Renal cortical epithelial cell (primary cell): ENCODE measurements at regions not wholly inside any gene's neighbourhood (a gene's known extent, or its start where the extent isn't known, plus 50 kb on each side); places are given as distances from the start of the nearest gene placed in this dataset.
"Not testable (repeated sequence)": the region's sequence is repeated elsewhere in the genome, so short reads cannot be mapped to it uniquely, and the experiment has no call there.

Experiments
- DNase-seq: peaks from one replicate; pipeline ENCODE4 v3.0.0-alpha.2; 2011; ENCODE audit warnings: low read depth

GRCh38 chr7:11221984-11222383 is 248.3 kb downstream of the PHF14 start:
- DNase-seq = no peak

GRCh38 chr7:11224535-11224934 is 250.9 kb downstream of the PHF14 start:
- no peak for DNase-seq

GRCh38 chr7:11228515-11228914 is 254.8 kb downstream of the PHF14 start:
- peak; percentile 25 for DNase-seq

GRCh38 chr7:11231190-11231589 is 257.5 kb downstream of the PHF14 start:
- DNase-seq = no peak

GRCh38 chr7:11232462-11232861 is 258.8 kb downstream of the PHF14 start:
- DNase-seq = no peak

- no peak for DNase-seq
Observed at GRCh38 chr7:11233871-11234270, 260.2 kb downstream of the PHF14 start.

GRCh38 chr7:11235491-11235890 is 261.8 kb downstream of the PHF14 start:
- no peak for DNase-seq

- DNase-seq = no peak
Observed at GRCh38 chr7:11236680-11237079, 263.0 kb downstream of the PHF14 start.

- peak; percentile 16 for DNase-seq
Observed at GRCh38 chr7:11237742-11238141, 264.1 kb downstream of the PHF14 start.

- no peak for DNase-seq
Observed at GRCh38 chr7:11239316-11239715, 265.6 kb downstream of the PHF14 start.

- DNase-seq = no peak
Observed at GRCh38 chr7:11243739-11244138, 270.1 kb downstream of the PHF14 start.

GRCh38 chr7:11244149-11244548 is 270.5 kb downstream of the PHF14 start:
- DNase-seq = no peak

- no peak for DNase-seq
Observed at GRCh38 chr7:11247545-11247944, 273.9 kb downstream of the PHF14 start.

- no peak for DNase-seq
Observed at GRCh38 chr7:11251436-11251835, 277.8 kb downstream of the PHF14 start.

- DNase-seq = no peak
Observed at GRCh38 chr7:11252011-11252607, 278.4 kb downstream of the PHF14 start.

GRCh38 chr7:11252705-11253272 is 279.1 kb downstream of the PHF14 start:
- no peak for DNase-seq

GRCh38 chr7:11256501-11256900 is 282.8 kb downstream of the PHF14 start:
- no peak for DNase-seq

- DNase-seq = peak; percentile 78
Observed at GRCh38 chr7:11261470-11261869, 287.8 kb downstream of the PHF14 start.

- DNase-seq = no peak
Observed at GRCh38 chr7:11266101-11266500, 292.4 kb downstream of the PHF14 start.

- DNase-seq = no peak
Observed at GRCh38 chr7:11272352-11272751, 298.7 kb downstream of the PHF14 start.

- DNase-seq = no peak
Observed at GRCh38 chr7:11274074-11274473, 300.4 kb downstream of the PHF14 start.

GRCh38 chr7:11281953-11282352 is 308.3 kb downstream of the PHF14 start:
- DNase-seq = no peak

- not testable (repeated sequence) for DNase-seq
Observed at GRCh38 chr7:11283584-11283983, 309.9 kb downstream of the PHF14 start.

- no peak for DNase-seq
Observed at GRCh38 chr7:11290863-11291262, 317.2 kb downstream of the PHF14 start.
